ENCODE measurements at regions not wholly inside any gene's neighbourhood (a gene's known extent, or its start where the extent isn't known, plus 50 kb on each side); places are given as distances from the start of the nearest gene placed in this dataset.

DNA sequence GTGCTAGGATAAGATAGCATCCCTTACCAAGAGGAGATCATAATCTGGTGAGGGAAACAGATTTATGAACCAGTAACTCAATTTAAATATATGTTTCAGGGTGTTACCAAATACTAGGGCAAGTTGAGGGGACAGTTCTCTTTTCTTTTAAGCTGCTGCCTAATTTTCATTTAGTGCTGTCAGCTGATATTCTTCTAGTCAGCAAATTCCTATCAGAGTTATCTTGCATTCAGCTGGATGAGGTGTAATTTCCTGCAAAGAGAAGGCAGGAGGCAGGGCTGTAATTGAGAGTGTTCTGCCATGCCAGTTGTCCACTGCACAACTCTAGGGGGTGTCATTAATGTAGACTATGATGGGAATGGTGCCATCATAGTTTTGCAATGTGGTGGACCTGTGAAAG, 141.3 kb upstream of the LHCGR start:
- DNase-seq = no peak
- ATAC-seq (ENCODE audit: low read depth in 2 of 2) = no peak
- Mint-ChIP-seq H3K36me3 (no peaks in the 10 kb centered on the region), H3K9me3 (peaks cover 0 to 5% (median 0%) of the 10 kb centered on the region in 7 donors), H3K27ac (no peak overlapping the region), H3K27me3 (no peaks in the 10 kb centered on the region), H3K4me1 (no peaks in the 10 kb centered on the region), H3K4me3 (no peak overlapping the region)
- Histone ChIP-seq H3K9me3 (ENCODE audit: control insufficient read depth in 2 of 2, low read length in 2 of 2) (no peaks in the 10 kb centered on the region), H3K36me3 (ENCODE audit: control insufficient read depth, insufficient read depth, low read length) (no peaks in the 10 kb centered on the region), H3K4me3 (ENCODE audit: low read depth, low read length) (no peak overlapping the region), H3K27ac (ENCODE audit: insufficient read depth, low read length, poor library complexity, severe bottlenecking) (no peak overlapping the region), H3K27me3 (ENCODE audit: control insufficient read depth, insufficient read depth, low read length) (no peaks in the 10 kb centered on the region), H3K4me1 (ENCODE audit: control insufficient read depth, insufficient read depth, low read length, poor library complexity, severe bottlenecking) (no peaks in the 10 kb centered on the region)

DNA sequence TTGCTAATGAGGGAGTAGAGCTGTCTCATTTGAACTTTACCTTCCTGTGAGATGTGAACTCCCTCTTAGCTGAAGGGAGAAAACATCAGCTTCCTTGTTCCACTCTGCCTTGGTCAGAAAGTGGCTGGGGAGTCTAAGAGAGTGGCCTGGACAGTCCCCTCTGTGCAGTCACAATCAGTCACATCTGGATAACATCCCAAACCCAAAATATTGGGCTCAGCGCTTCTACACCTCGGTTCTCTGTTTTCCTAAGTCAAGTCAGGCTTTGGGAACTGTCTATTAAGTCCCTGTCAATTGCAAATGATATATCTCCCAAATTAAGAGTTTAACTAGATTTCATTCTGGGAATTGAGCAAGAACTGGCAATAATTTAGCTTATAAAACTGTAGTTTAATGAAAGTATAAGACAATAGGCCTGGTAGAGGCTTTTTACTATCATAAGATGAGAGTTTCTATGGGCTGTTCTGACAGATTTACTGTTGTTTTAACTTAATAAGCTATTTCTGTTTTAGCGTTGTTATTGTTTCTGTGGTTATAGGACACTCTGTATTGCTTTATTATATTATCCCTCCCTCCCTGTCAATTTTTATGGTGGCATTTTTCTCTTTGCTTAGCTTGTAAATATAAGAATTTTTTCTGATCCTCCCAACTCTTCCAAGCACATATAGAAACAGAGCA, 135.1 kb upstream of the LHCGR start:
- Mint-ChIP-seq H3K4me3 (no peak overlapping the region), H3K27ac (no peak overlapping the region), H3K9me3 (peaks cover 0 to 4% (median 0%) of the 10 kb centered on the region in 7 donors), H3K4me1 (no peaks in the 10 kb centered on the region), H3K36me3 (no peaks in the 10 kb centered on the region), H3K27me3 (no peaks in the 10 kb centered on the region)
- DNase-seq = no peak
- no peaks in the 10 kb centered on the region for H3K4me1 ChIP-seq (ENCODE audit: control insufficient read depth, insufficient read depth, low read length, poor library complexity, severe bottlenecking)
- no peak overlapping the region for H3K27ac ChIP-seq (ENCODE audit: insufficient read depth, low read length, poor library complexity, severe bottlenecking)
- H3K9me3 ChIP-seq (ENCODE audit: control insufficient read depth in 2 of 2, low read length in 2 of 2) = no peaks in the 10 kb centered on the region
- no peaks in the 10 kb centered on the region for H3K27me3 ChIP-seq (ENCODE audit: control insufficient read depth, insufficient read depth, low read length)
- ATAC-seq (ENCODE audit: low read depth in 2 of 2) = no peak
- no peak overlapping the region for H3K4me3 ChIP-seq (ENCODE audit: low read depth, low read length)
- no peaks in the 10 kb centered on the region for H3K36me3 ChIP-seq (ENCODE audit: control insufficient read depth, insufficient read depth, low read length)

DNA sequence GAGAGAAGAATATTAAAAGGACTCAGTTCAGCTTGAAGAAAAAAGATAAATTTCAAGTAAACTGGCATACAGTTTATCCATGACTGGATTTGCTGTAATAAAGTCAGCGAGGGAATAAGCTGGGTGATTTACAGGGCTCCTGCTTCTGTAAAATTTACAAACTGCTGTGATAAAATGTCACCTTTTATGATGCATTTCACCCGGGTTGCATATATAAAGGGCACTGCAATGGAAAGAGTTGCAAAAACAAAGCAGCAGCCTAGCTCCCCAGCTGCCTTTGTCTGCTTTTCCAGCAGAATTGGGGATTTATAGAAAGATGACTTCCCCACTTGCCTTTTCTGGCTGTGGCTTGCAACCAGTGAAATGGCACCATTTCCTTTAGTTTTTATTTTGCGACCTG, 132.5 kb upstream of the LHCGR start:
- Histone ChIP-seq H3K9me3 (ENCODE audit: control insufficient read depth in 2 of 2, low read length in 2 of 2) (no peaks in the 10 kb centered on the region), H3K27ac (ENCODE audit: insufficient read depth, low read length, poor library complexity, severe bottlenecking) (no peak overlapping the region), H3K27me3 (ENCODE audit: control insufficient read depth, insufficient read depth, low read length) (no peaks in the 10 kb centered on the region), H3K4me3 (ENCODE audit: low read depth, low read length) (no peak overlapping the region), H3K36me3 (ENCODE audit: control insufficient read depth, insufficient read depth, low read length) (no peaks in the 10 kb centered on the region), H3K4me1 (ENCODE audit: control insufficient read depth, insufficient read depth, low read length, poor library complexity, severe bottlenecking) (no peaks in the 10 kb centered on the region)
- H3K27me3 Mint-ChIP-seq = peaks cover under 1% of the 10 kb centered on the region
- H3K4me1 Mint-ChIP-seq = no peaks in the 10 kb centered on the region
- H3K27ac Mint-ChIP-seq = no peak overlapping the region
- ATAC-seq (ENCODE audit: low read depth in 2 of 2) (no peak), DNase-seq (no peak)
- no peaks in the 10 kb centered on the region for H3K36me3 Mint-ChIP-seq
- H3K9me3 Mint-ChIP-seq = peaks cover 0 to 4% (median 0%) of the 10 kb centered on the region in 7 donors
- H3K4me3 Mint-ChIP-seq = no peak overlapping the region

DNA sequence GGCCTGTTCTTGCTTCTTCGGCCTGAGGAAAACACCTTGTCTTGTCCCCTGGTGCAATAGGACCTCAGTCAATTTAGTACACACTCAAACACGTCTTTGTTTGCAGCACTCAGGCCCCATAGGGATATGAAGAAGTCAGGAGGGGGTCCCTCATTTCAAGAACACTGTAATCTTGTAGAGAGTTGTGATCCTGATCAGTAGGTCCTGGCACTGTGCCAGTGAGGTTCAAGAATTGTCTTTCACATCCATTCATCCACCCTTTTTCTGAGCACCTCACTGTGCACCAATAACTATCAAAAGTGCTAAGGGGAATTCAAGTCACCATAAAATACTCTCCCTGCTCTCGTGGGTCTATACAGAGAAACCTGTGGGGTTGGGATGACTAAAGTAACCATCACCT, 131.4 kb upstream of the LHCGR start:
- no peak overlapping the region for H3K27ac Mint-ChIP-seq
- Histone ChIP-seq H3K36me3 (ENCODE audit: control insufficient read depth, insufficient read depth, low read length) (no peaks in the 10 kb centered on the region), H3K27me3 (ENCODE audit: control insufficient read depth, insufficient read depth, low read length) (no peaks in the 10 kb centered on the region), H3K4me3 (ENCODE audit: low read depth, low read length) (no peak overlapping the region), H3K27ac (ENCODE audit: insufficient read depth, low read length, poor library complexity, severe bottlenecking) (no peak overlapping the region), H3K9me3 (ENCODE audit: control insufficient read depth in 2 of 2, low read length in 2 of 2) (no peaks in the 10 kb centered on the region), H3K4me1 (ENCODE audit: control insufficient read depth, insufficient read depth, low read length, poor library complexity, severe bottlenecking) (no peaks in the 10 kb centered on the region)
- ATAC-seq (ENCODE audit: low read depth in 2 of 2) (no peak), DNase-seq (no peak)
- peaks cover 5% of the 10 kb centered on the region for H3K27me3 Mint-ChIP-seq
- peaks cover 0 to 4% (median 0%) of the 10 kb centered on the region in 7 donors for H3K9me3 Mint-ChIP-seq
- H3K36me3 Mint-ChIP-seq = no peaks in the 10 kb centered on the region
- H3K4me3 Mint-ChIP-seq = no peak overlapping the region
- H3K4me1 Mint-ChIP-seq = no peaks in the 10 kb centered on the region

DNA sequence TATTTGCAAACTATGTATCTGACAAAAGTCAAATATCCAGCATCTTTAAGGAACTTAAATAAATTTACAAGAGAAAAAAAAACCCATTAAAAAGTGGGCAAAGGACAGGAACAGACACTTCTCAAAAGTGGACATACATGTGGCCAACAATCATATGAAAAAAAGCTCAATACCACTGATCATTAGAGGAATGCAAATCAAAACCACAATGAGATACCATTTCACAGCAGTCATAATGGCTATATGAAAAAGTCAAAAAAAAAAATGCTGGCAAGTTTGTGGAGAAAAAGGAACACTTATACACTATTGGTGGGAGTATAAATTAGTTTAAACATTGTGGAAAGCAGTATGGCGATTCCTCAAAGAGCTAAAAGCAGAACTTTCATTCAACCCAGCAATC, 130.3 kb upstream of the LHCGR start:
- H3K4me3 ChIP-seq (ENCODE audit: low read depth, low read length) = no peak overlapping the region
- H3K36me3 Mint-ChIP-seq = no peaks in the 10 kb centered on the region

DNA sequence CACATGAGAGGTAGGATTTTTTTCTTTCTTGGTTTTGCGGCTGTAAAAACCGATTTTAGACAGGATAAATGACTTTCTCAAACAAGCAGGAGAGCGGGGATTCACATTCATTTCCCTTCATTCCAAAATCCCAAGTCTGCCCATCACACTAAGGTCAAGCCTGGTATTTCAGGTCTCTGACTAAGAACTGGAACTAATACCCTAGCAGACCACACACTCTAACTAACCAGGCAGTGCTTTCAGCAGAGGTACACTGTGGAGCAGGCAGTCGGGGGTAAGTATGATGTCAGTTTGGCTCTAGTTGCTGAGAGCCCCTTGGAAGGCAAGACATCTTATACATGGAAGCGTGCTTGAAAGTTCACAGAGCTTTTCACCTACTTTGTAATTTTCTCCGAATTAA, 128.1 kb upstream of the LHCGR start:
- H3K27me3 Mint-ChIP-seq = peaks cover 5% of the 10 kb centered on the region
- no peaks in the 10 kb centered on the region for H3K36me3 Mint-ChIP-seq
- H3K4me1 ChIP-seq (ENCODE audit: control insufficient read depth, insufficient read depth, low read length, poor library complexity, severe bottlenecking) = no peaks in the 10 kb centered on the region
- DNase-seq = no peak
- no peaks in the 10 kb centered on the region for H3K9me3 ChIP-seq (ENCODE audit: control insufficient read depth in 2 of 2, low read length in 2 of 2)
- no peaks in the 10 kb centered on the region for H3K27me3 ChIP-seq (ENCODE audit: control insufficient read depth, insufficient read depth, low read length)
- no peak overlapping the region for H3K4me3 ChIP-seq (ENCODE audit: low read depth, low read length)
- no peaks in the 10 kb centered on the region for H3K4me1 Mint-ChIP-seq
- no peak for ATAC-seq (ENCODE audit: low read depth in 2 of 2)
- H3K27ac ChIP-seq (ENCODE audit: insufficient read depth, low read length, poor library complexity, severe bottlenecking) = no peak overlapping the region
- H3K4me3 Mint-ChIP-seq = no peak overlapping the region
- H3K27ac Mint-ChIP-seq = no peak overlapping the region
- no peaks in the 10 kb centered on the region for H3K36me3 ChIP-seq (ENCODE audit: control insufficient read depth, insufficient read depth, low read length)
- peaks cover 0 to 4% (median 0%) of the 10 kb centered on the region in 7 donors for H3K9me3 Mint-ChIP-seq

More for the DNA sequence above, 130.3 kb upstream of the LHCGR start:
- H3K27me3 ChIP-seq (ENCODE audit: control insufficient read depth, insufficient read depth, low read length) = no peaks in the 10 kb centered on the region
- H3K27ac Mint-ChIP-seq = no peak overlapping the region
- H3K4me1 Mint-ChIP-seq = no peaks in the 10 kb centered on the region
- no peak overlapping the region for H3K27ac ChIP-seq (ENCODE audit: insufficient read depth, low read length, poor library complexity, severe bottlenecking)
- H3K4me3 Mint-ChIP-seq = no peak overlapping the region
- peaks cover 5% of the 10 kb centered on the region for H3K27me3 Mint-ChIP-seq
- peaks cover 0 to 4% (median 0%) of the 10 kb centered on the region in 7 donors for H3K9me3 Mint-ChIP-seq
- no peaks in the 10 kb centered on the region for H3K4me1 ChIP-seq (ENCODE audit: control insufficient read depth, insufficient read depth, low read length, poor library complexity, severe bottlenecking)
- ATAC-seq (ENCODE audit: low read depth in 2 of 2) (no peak), DNase-seq (no peak)
- no peaks in the 10 kb centered on the region for H3K9me3 ChIP-seq (ENCODE audit: control insufficient read depth in 2 of 2, low read length in 2 of 2)
- no peaks in the 10 kb centered on the region for H3K36me3 ChIP-seq (ENCODE audit: control insufficient read depth, insufficient read depth, low read length)

DNA sequence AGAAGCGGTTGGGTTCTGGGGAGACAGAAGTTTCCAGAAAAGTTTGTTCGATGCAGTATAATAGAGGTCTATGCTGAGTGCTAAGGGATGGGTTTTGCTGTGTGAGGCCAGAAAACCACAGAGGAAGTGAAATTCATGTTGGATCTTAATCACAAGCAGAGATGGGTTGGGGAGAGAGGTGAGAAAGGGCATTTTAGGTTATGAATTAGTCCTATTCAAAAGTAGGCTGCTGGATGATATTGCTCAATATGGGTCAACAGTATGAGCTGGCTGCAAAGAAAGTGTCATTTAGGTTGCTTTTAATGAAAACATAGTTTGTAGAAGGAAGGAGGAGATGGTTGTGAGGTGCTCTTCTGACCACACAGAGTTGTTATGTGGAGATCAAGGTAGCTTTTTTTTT, 118.8 kb upstream of the LHCGR start:
- Mint-ChIP-seq H3K9me3 (peaks cover 0 to 2% (median 0%) of the 10 kb centered on the region in 7 donors), H3K4me1 (no peaks in the 10 kb centered on the region), H3K27ac (no peak overlapping the region), H3K27me3 (no peaks in the 10 kb centered on the region), H3K36me3 (no peaks in the 10 kb centered on the region), H3K4me3 (no peak overlapping the region)
- ATAC-seq (ENCODE audit: low read depth in 2 of 2) = no peak
- Histone ChIP-seq H3K4me3 (ENCODE audit: low read depth, low read length) (no peak overlapping the region), H3K36me3 (ENCODE audit: control insufficient read depth, insufficient read depth, low read length) (no peaks in the 10 kb centered on the region), H3K27me3 (ENCODE audit: control insufficient read depth, insufficient read depth, low read length) (no peaks in the 10 kb centered on the region), H3K27ac (ENCODE audit: insufficient read depth, low read length, poor library complexity, severe bottlenecking) (no peak overlapping the region), H3K9me3 (ENCODE audit: control insufficient read depth in 2 of 2, low read length in 2 of 2) (no peaks in the 10 kb centered on the region), H3K4me1 (ENCODE audit: control insufficient read depth, insufficient read depth, low read length, poor library complexity, severe bottlenecking) (no peaks in the 10 kb centered on the region)
- DNase-seq = no peak

DNA sequence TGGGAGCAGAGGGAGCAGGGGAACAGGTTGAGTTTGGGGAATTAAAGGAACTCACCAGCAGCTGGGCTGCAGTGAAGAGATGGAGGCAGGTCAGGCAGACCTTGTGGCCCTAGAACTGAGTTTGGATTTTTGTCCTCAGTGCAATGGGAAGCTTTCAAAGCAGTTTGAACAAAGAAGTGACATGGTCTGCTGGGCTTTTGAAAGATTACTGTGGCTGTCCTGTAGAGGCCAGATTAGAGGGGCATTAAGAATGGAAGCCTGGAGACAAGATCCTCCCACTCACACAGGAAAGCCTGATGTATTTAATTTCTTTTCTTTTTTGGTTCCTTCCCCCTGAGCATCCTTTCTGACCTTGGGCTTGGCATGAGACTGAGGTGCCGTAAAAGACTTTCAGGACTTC, 118.1 kb upstream of the LHCGR start:
- Histone ChIP-seq H3K27ac (ENCODE audit: insufficient read depth, low read length, poor library complexity, severe bottlenecking) (no peak overlapping the region), H3K9me3 (ENCODE audit: control insufficient read depth in 2 of 2, low read length in 2 of 2) (no peaks in the 10 kb centered on the region), H3K4me3 (ENCODE audit: low read depth, low read length) (no peak overlapping the region), H3K27me3 (ENCODE audit: control insufficient read depth, insufficient read depth, low read length) (no peaks in the 10 kb centered on the region), H3K36me3 (ENCODE audit: control insufficient read depth, insufficient read depth, low read length) (no peaks in the 10 kb centered on the region), H3K4me1 (ENCODE audit: control insufficient read depth, insufficient read depth, low read length, poor library complexity, severe bottlenecking) (no peaks in the 10 kb centered on the region)
- H3K4me1 Mint-ChIP-seq = no peaks in the 10 kb centered on the region
- no peaks in the 10 kb centered on the region for H3K27me3 Mint-ChIP-seq
- no peak overlapping the region for H3K4me3 Mint-ChIP-seq
- no peak overlapping the region for H3K27ac Mint-ChIP-seq
- ATAC-seq (ENCODE audit: low read depth in 2 of 2) (no peak), DNase-seq (no peak)
- peaks cover 0 to 2% (median 0%) of the 10 kb centered on the region in 7 donors for H3K9me3 Mint-ChIP-seq
- no peaks in the 10 kb centered on the region for H3K36me3 Mint-ChIP-seq

Measured in CD4-positive, CD25-positive, alpha-beta regulatory T cell (primary cell).